GM23248 (cell line): ENCODE measurements at regions not wholly inside any gene's neighbourhood (a gene's known extent, or its start where the extent isn't known, plus 50 kb on each side); places are given as distances from the start of the nearest gene placed in this dataset.

ENCODE experiments used
- EZH2 ChIP-seq: fragments of 200-600 bp; sonication (generic); IDR thresholded peaks from 2 replicates; pipeline ENCODE4 v1.6.1; 2018; ENCODE audit warnings: antibody characterized with exemption, mild to moderate bottlenecking; ENCODE audit not compliant: insufficient read depth, poor library complexity, severe bottlenecking
- EZH2phosphoT487 ChIP-seq: fragments of 200-600 bp; sonication (generic); IDR thresholded peaks from 2 replicates; pipeline ENCODE4 v1.6.1; 2018; ENCODE audit warnings: antibody characterized with exemption, moderate library complexity, mild to moderate bottlenecking, low read depth; ENCODE audit not compliant: insufficient read depth

GRCh38 chr18:60905699-60906098, 427.5 kb upstream of the CDH20 start:
- TF ChIP-seq EZH2phosphoT487 (no peak), EZH2 (no peak)
